ENCODE measurements at regions not wholly inside any gene's neighbourhood (a gene's known extent, or its start where the extent isn't known, plus 50 kb on each side); places are given as distances from the start of the nearest gene placed in this dataset.

- H3K4me3 ChIP-seq (ENCODE audit: control insufficient read depth, low read depth, low read length) = no peak overlapping the region
- no peak for DNase-seq (ENCODE audit: low read depth)
- no peak for TF ChIP-seq CTCF (conservative IDR thresholded peaks at IDR 0.05; ENCODE audit: control insufficient read depth, insufficient read depth, low read depth, low read length)
These were observed 123.2 kb upstream of the LRP1B start for GRCh38 chr2:142254031-142254430.

GRCh38 chr2:142241016-142241415, 110.2 kb upstream of the LRP1B start:
- no peak for TF ChIP-seq CTCF (conservative IDR thresholded peaks at IDR 0.05; ENCODE audit: control insufficient read depth, insufficient read depth, low read depth, low read length)

GRCh38 chr2:142236181-142236580, 105.4 kb upstream of the LRP1B start:
- TF ChIP-seq CTCF (conservative IDR thresholded peaks at IDR 0.05; ENCODE audit: control insufficient read depth, insufficient read depth, low read depth, low read length) = no peak
- H3K4me3 ChIP-seq (ENCODE audit: control insufficient read depth, low read depth, low read length) = no peak overlapping the region
- no peak for DNase-seq (ENCODE audit: low read depth)

More at GRCh38 chr2:142241016-142241415, 110.2 kb upstream of the LRP1B start:
- no peak overlapping the region for H3K4me3 ChIP-seq (ENCODE audit: control insufficient read depth, low read depth, low read length)
- no peak for DNase-seq (ENCODE audit: low read depth)

- DNase-seq (ENCODE audit: low read depth) = no peak
- no peak for TF ChIP-seq CTCF (conservative IDR thresholded peaks at IDR 0.05; ENCODE audit: control insufficient read depth, insufficient read depth, low read depth, low read length)
- no peak overlapping the region for H3K4me3 ChIP-seq (ENCODE audit: control insufficient read depth, low read depth, low read length)
These were observed 103.9 kb upstream of the LRP1B start for GRCh38 chr2:142234741-142235140.

- TF ChIP-seq CTCF (conservative IDR thresholded peaks at IDR 0.05; ENCODE audit: control insufficient read depth, insufficient read depth, low read depth, low read length) = no peak
- DNase-seq (ENCODE audit: low read depth) = no peak
- H3K4me3 ChIP-seq (ENCODE audit: control insufficient read depth, low read depth, low read length) = no peak overlapping the region
These were observed 92.5 kb upstream of the LRP1B start for GRCh38 chr2:142223309-142223708.

- DNase-seq (ENCODE audit: low read depth) = no peak
- no peak overlapping the region for H3K4me3 ChIP-seq (ENCODE audit: control insufficient read depth, low read depth, low read length)
- TF ChIP-seq CTCF (conservative IDR thresholded peaks at IDR 0.05; ENCODE audit: control insufficient read depth, insufficient read depth, low read depth, low read length) = no peak
These were observed 91.9 kb upstream of the LRP1B start for GRCh38 chr2:142222715-142223114.

- DNase-seq (ENCODE audit: low read depth) = peak; percentile 7
- no peak overlapping the region for H3K4me3 ChIP-seq (ENCODE audit: control insufficient read depth, low read depth, low read length)
- no peak for TF ChIP-seq CTCF (conservative IDR thresholded peaks at IDR 0.05; ENCODE audit: control insufficient read depth, insufficient read depth, low read depth, low read length)
These were observed 90.1 kb upstream of the LRP1B start for GRCh38 chr2:142220901-142221300.
